GM19193 (cell line): ENCODE measurements at regions not wholly inside any gene's neighbourhood (a gene's known extent, or its start where the extent isn't known, plus 50 kb on each side); places are given as distances from the start of the nearest gene placed in this dataset.

Experiments
- POLR2A ChIP-seq: IDR thresholded peaks from 4 replicates; pipeline ENCODE4 v1.6.1; 2011; ENCODE audit not compliant: insufficient read depth, insufficient read length; ENCODE audit errors: extremely low read depth

DNA sequence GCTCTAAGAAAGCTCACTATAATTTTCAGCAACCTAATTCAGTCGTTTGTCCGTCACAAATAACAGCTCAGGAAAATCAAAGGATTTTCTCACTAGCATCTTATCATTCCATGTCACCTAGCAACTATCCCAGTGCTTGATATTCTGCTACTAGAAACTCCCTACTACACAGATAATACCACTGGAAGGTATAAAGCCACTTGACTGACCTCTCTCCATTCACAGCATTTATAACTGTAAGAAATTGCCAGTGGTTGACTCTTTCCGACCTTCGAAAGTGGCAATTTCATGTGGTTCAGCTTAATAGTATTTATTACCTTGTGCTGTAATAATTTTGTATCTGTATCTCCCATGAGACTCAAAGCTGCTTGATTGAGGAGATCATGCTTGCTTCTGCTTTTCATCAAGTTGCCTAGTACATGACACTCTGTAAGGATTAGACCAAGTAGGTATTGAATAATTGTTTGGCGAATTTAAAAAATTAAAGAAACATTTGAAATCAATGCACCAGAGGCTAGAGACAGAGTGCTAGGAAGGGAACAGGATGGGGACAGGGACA, 79.6 kb upstream of the TACR1 start:
- no peak for TF ChIP-seq POLR2A

- TF ChIP-seq POLR2A, result no peak
These were observed 79.0 kb upstream of the TACR1 start for GRCh38 chr2:75278314-75278713.

GRCh38 chr2:75277111-75277510, 77.8 kb upstream of the TACR1 start:
- TF ChIP-seq POLR2A, result no peak

DNA sequence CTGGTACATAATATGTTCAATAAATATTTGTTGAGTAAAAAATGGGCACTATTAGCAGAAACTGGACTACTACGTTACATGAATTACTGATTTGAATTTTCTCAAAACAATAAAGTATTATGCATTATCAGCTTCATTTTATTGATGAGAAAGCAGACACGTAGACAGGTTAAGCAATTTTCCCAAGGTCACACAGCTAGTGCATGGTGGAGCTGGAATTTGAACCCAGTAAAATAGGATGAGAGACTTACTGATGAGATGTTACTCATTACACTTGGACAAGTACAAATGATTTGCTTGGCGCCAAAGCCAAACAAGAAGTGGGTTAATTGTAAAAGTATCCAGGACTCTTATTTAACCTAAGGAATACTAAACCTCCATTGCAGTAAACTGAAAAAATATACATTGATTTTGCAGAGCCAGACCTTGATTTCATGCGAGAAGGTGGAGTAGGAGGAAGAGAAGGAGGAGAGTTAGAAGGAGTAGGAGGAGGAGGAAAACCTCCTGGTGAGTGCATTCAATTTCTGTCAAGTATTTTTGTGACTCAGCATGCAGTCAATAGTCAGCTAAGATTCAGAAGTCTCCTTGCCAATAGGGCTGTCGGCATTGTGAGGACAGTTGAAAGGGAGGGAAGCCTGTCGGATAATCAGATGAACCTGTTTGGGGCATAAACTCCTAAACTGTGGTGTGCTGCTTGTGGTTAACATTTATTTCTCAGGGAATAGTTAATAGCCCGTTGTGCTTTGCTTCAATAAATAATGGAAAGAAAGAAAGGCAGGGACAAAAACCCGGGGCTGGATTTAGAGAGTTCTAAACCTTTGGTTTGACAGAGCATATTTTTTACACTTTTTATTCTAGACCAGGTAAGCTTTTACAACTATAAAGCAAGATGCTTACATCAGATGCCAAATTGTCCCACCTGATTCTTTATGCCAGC, 77.0 kb upstream of the TACR1 start:
- no peak for TF ChIP-seq POLR2A

GRCh38 chr2:75274936-75275335, 75.6 kb upstream of the TACR1 start:
- no peak for TF ChIP-seq POLR2A

- no peak for TF ChIP-seq POLR2A
These were observed 68.8 kb upstream of the TACR1 start for GRCh38 chr2:75268112-75268511.

DNA sequence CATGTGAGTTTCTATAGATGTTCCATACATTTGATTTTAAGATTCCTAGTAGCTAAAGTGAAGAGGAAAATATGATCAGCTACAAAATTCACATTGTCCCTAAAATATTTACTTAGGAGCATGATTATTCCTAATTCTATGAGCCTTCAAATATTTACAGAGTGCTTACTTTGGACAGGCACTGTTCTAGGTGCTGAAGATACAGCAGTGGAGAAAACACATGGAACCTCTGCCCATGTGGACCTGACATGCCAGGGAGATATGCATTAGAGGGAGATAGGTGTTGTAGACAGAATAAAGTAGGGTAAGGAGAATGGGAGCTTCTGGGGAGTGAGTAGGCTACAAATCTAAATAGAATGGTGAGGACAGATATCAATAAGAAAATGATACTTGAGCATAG, 62.6 kb upstream of the TACR1 start:
- TF ChIP-seq POLR2A, result no peak

DNA sequence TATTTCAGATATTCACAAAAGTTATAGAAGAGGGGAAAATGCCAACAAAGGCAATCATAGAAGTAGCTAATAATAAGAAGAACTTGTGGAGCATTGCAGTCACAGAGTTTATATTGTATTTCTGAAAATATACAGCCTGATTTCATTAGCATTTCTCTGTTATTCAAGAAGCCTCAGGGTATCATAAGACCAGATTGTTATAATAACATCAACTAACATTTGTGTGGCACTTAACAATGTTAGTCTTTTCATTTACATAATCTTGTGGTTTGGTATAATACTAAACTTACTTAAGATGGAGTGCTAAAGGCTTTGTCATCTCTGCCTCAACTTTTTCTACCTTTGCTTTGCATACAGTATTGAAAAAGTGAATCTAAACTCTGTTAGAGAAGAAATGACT, 61.6 kb upstream of the TACR1 start:
- TF ChIP-seq POLR2A, result no peak

GRCh38 chr2:75258620-75259019, 59.3 kb upstream of the TACR1 start:
- TF ChIP-seq POLR2A, result no peak

DNA sequence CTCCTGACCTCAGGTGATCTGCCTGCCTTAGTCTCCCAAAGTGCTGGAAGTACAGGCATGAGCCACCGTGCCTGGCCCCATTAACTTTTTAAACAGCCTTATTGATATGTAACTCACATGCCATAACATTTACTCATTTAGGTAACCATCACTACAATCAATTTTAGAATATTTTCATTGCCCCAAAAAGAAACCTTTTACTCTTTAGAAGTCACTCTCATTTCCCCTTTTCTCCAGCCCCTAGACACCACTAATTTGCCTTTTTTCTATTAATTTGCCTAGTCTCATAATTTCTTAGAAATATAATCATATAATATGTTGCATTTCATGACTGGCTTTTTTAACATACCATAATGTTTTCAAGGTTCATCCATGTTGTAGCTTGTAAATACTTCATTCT, 57.2 kb upstream of the TACR1 start:
- no peak for TF ChIP-seq POLR2A

- TF ChIP-seq POLR2A, result no peak
These were observed 54.2 kb upstream of the TACR1 start for GRCh38 chr2:75253526-75253925.

DNA sequence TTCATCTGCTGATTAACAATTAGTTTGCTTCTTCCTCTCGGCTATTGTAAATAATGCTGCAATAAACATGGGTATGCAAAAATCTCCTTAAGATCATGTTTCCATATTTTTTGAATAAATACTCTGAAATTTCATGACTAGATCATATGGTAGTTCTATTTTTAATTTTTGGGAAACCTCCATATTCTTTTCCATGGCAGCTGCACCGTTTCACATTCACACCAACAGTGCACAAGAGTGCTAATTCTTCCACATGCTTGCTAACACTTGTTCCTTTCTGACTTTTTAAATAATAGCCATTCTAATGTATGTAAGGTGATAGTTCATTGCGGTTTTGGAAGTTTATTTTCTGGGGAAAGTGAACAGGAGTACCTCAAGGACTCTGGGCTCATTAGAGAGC, 52.6 kb upstream of the TACR1 start:
- TF ChIP-seq POLR2A, result no peak
